ENCODE measurements at regions not wholly inside any gene's neighbourhood (a gene's known extent, or its start where the extent isn't known, plus 50 kb on each side); places are given as distances from the start of the nearest gene placed in this dataset.

- Histone ChIP-seq H3K27ac (no peak overlapping the region), H3K4me3 (no peak overlapping the region), H3K4me1 (no peaks in the 10 kb centered on the region), H3K36me3 (replicated peaks in 1 of 2; ENCODE audit: insufficient read depth in 1 of 2, low read depth in 2 of 2) (no peaks in the 10 kb centered on the region), H3K27me3 (no peaks in the 10 kb centered on the region), H3K9me3 (no peaks in the 10 kb centered on the region)
- intact Hi-C loops (cut with DNase I) = no loop called here
- no peak for ATAC-seq
- TF ChIP-seq POLR2A (IDR thresholded peaks at IDR 0.05) = no peak
- TF ChIP-seq, protein P1, sequence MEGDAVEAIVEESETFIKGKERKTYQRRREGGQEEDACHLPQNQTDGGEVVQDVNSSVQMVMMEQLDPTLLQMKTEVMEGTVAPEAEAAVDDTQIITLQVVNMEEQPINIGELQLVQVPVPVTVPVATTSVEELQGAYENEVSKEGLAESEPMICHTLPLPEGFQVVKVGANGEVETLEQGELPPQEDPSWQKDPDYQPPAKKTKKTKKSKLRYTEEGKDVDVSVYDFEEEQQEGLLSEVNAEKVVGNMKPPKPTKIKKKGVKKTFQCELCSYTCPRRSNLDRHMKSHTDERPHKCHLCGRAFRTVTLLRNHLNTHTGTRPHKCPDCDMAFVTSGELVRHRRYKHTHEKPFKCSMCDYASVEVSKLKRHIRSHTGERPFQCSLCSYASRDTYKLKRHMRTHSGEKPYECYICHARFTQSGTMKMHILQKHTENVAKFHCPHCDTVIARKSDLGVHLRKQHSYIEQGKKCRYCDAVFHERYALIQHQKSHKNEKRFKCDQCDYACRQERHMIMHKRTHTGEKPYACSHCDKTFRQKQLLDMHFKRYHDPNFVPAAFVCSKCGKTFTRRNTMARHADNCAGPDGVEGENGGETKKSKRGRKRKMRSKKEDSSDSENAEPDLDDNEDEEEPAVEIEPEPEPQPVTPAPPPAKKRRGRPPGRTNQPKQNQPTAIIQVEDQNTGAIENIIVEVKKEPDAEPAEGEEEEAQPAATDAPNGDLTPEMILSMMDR (IDR thresholded peaks at IDR 0.05) = no peak
- no peak for DNase-seq
- 51% methylated on average over 2 of the region's 2 CpGs for WGBS, 2 donors
These were observed 426.1 kb upstream of the DYNLRB2 start for GRCh38 chr16:80114699-80115098.

GRCh38 chr16:80113873-80114574, 426.8 kb upstream of the DYNLRB2 start:
- ATAC-seq (no peak), DNase-seq (peak in 1 of 4 donors; percentile 15)
- no peak overlapping the region for H3K27ac ChIP-seq
- WGBS, 2 donors = 33 to 41% methylated on average over 4 of the region's 4 CpGs
- H3K36me3 ChIP-seq (replicated peaks in 1 of 2; ENCODE audit: insufficient read depth in 1 of 2, low read depth in 2 of 2) = no peaks in the 10 kb centered on the region
- H3K4me3 ChIP-seq = no peak overlapping the region
- no peaks in the 10 kb centered on the region for H3K27me3 ChIP-seq
- H3K4me1 ChIP-seq = no peaks in the 10 kb centered on the region
- intact Hi-C loops (cut with DNase I) = no loop called here
- H3K9me3 ChIP-seq = no peaks in the 10 kb centered on the region
- TF ChIP-seq POLR2A (IDR thresholded peaks at IDR 0.05) = no peak
- TF ChIP-seq, protein P1 (IDR thresholded peaks at IDR 0.05) = no peak

- Histone ChIP-seq H3K4me1 (no peaks in the 10 kb centered on the region), H3K9me3 (no peaks in the 10 kb centered on the region), H3K4me3 (no peak overlapping the region), H3K27ac (no peak overlapping the region), H3K36me3 (replicated peaks in 1 of 2; ENCODE audit: insufficient read depth in 1 of 2, low read depth in 2 of 2) (no peaks in the 10 kb centered on the region), H3K27me3 (no peaks in the 10 kb centered on the region)
- WGBS, 2 donors = 68 to 72% methylated on average over 7 of the region's 7 CpGs
- intact Hi-C loops (cut with DNase I) = no loop called here
- DNase-seq (no peak), ATAC-seq (no peak)
- no peak for TF ChIP-seq POLR2A (IDR thresholded peaks at IDR 0.05)
- TF ChIP-seq, protein P1 (IDR thresholded peaks at IDR 0.05) = no peak
These were observed 431.2 kb upstream of the DYNLRB2 start for GRCh38 chr16:80109581-80109980.

DNA sequence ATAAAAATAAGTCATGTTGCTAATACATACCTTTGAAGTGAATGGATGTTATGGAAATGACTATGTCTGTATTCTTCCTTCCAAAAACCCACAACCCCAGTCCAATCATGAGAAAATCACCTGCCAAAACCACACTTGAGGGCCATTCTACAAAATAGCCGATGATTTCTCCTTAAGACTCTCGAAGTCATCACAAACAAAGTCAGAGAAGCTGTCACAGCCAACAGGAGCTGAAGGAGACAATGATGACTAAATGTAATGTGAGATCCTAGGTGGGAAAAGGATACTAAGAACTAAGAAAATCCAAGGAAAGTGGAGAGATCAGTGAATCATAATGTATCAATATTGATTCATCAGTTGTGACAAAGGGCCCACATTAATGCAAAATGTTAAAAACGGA, 432.9 kb upstream of the DYNLRB2 start:
- H3K4me3 ChIP-seq = no peak overlapping the region
- no peaks in the 10 kb centered on the region for H3K36me3 ChIP-seq (replicated peaks in 1 of 2; ENCODE audit: insufficient read depth in 1 of 2, low read depth in 2 of 2)
- WGBS, 2 donors = 74 to 75% methylated on average over 3 of the region's 3 CpGs
- ATAC-seq = no peak
- no peaks in the 10 kb centered on the region for H3K9me3 ChIP-seq
- intact Hi-C loops (cut with DNase I) = no loop called here
- TF ChIP-seq, protein P1 (IDR thresholded peaks at IDR 0.05) = no peak
- TF ChIP-seq POLR2A (IDR thresholded peaks at IDR 0.05) = no peak
- DNase-seq = no peak
- H3K27me3 ChIP-seq = no peaks in the 10 kb centered on the region
- H3K4me1 ChIP-seq = no peaks in the 10 kb centered on the region
- H3K27ac ChIP-seq = no peak overlapping the region

DNA sequence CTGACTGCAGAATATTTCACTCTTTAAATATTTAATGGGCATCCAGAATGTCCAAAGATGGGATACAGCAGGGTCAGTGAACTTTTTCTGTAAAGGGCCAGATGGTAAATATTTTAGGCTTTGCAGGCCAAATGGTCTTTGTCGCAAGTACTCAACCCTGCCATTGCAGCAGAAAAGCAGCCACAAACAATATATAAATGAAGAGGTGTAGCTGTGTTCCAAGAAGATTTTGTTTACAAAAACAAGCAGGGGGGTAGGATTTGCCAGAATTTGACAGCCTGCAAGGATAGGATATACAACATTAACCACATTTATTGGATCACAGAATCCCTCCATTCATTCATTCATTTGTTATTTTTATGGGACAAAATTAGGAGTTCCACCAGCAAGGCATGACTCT, 435.0 kb upstream of the DYNLRB2 start:
- DNase-seq (no peak), ATAC-seq (no peak)
- TF ChIP-seq, protein P1 (IDR thresholded peaks at IDR 0.05) = no peak
- TF ChIP-seq POLR2A (IDR thresholded peaks at IDR 0.05) = no peak
- Histone ChIP-seq H3K27ac (no peak overlapping the region), H3K27me3 (no peaks in the 10 kb centered on the region), H3K36me3 (replicated peaks in 1 of 2; ENCODE audit: insufficient read depth in 1 of 2, low read depth in 2 of 2) (no peaks in the 10 kb centered on the region), H3K9me3 (no peaks in the 10 kb centered on the region), H3K4me3 (no peak overlapping the region), H3K4me1 (no peaks in the 10 kb centered on the region)
- 91 to 100% methylated on average over 1 of the region's 1 CpG for WGBS, 2 donors
- intact Hi-C loops (cut with DNase I) = no loop called here
